CD14-positive monocyte (primary cell): ENCODE measurements at regions not wholly inside any gene's neighbourhood (a gene's known extent, or its start where the extent isn't known, plus 50 kb on each side); places are given as distances from the start of the nearest gene placed in this dataset.
A peak's percentile ranks its signal among the peaks of the same experiment; 100 is the strongest.

ENCODE experiments used
- DNase-seq, 3 donors: peaks; one replicate each; pipeline ENCODE4 v3.0.0-alpha.2; 2011 to 2022
- H2AFZ ChIP-seq: 2 replicates; pipeline ENCODE4 v1.6.0; 2012; ENCODE audit warnings: mild to moderate bottlenecking, low read depth, low read length, inconsistent platforms; ENCODE audit not compliant: insufficient read depth, poor library complexity, severe bottlenecking
- H3K27ac ChIP-seq, 2 donors: 1 replicate in 1 of 2; 2 replicates in 1 of 2; pipeline ENCODE4 v1.5.1; 2012 to 2013; ENCODE audit warnings: low read length in 2 of 2, control low read depth in 1 of 2, inconsistent platforms in 1 of 2, low read depth in 1 of 2, mild to moderate bottlenecking in 1 of 2
- H3K27me3 ChIP-seq, 2 donors: one replicate each; pipeline versions ENCODE4 v1.6.0 to v1.6.1; 2011 to 2013; ENCODE audit warnings: low read length in 2 of 2; ENCODE audit not compliant: control insufficient read depth in 2 of 2, insufficient read depth in 2 of 2
- H3K36me3 ChIP-seq, 2 donors: replicated peaks in 1 of 2; 1 replicate in 1 of 2; 2 replicates in 1 of 2; pipeline versions ENCODE4 v1.5.1 to v1.6.1; 2012 to 2013; ENCODE audit warnings: low read length in 2 of 2, control low read depth in 1 of 2, inconsistent platforms in 1 of 2, mild to moderate bottlenecking in 1 of 2; ENCODE audit not compliant: insufficient read depth in 2 of 2, control insufficient read depth in 1 of 2
- H3K4me1 ChIP-seq, 2 donors: 1 replicate in 1 of 2; 2 replicates in 1 of 2; pipeline versions ENCODE4 v1.5.1 to v1.6.1; 2012 to 2013; ENCODE audit warnings: low read length in 2 of 2, control low read depth in 1 of 2, inconsistent platforms in 1 of 2, mild to moderate bottlenecking in 1 of 2, moderate library complexity in 1 of 2; ENCODE audit not compliant: insufficient read depth in 2 of 2, control insufficient read depth in 1 of 2
- H3K4me2 ChIP-seq: replicated peaks from 2 replicates; pipeline ENCODE3; 2012; ENCODE audit warnings: low read length, moderate library complexity, mild to moderate bottlenecking; ENCODE audit not compliant: poor library complexity, severe bottlenecking; ENCODE audit errors: extremely low read depth
- H3K4me3 ChIP-seq, 3 experiments: fragments of 200-600 bp in 1 of 3; sonication (generic) in 1 of 3; replicated peaks in 1 of 3; 1 replicate in 2 of 3; 2 replicates in 1 of 3; pipeline ENCODE4 v1.5.1; 2011 to 2013; ENCODE audit warnings: low read length in 3 of 3, mild to moderate bottlenecking in 3 of 3, control low read depth in 2 of 3, low read depth in 2 of 3, inconsistent platforms in 1 of 3, moderate library complexity in 1 of 3
- H3K79me2 ChIP-seq: 2 replicates; pipeline ENCODE4 v1.6.0; 2012; ENCODE audit warnings: mild to moderate bottlenecking, control low read depth, inconsistent platforms, low read length, moderate library complexity; ENCODE audit not compliant: insufficient read depth
- H3K9ac ChIP-seq: 2 replicates; pipeline ENCODE4 v1.6.0; 2017; ENCODE audit warnings: low read length, mild to moderate bottlenecking; ENCODE audit not compliant: insufficient read depth, poor library complexity, severe bottlenecking
- H3K9me3 ChIP-seq, 2 donors: replicated peaks in 1 of 2; 1 replicate in 1 of 2; 2 replicates in 1 of 2; pipeline versions ENCODE4 v1.5.1 to v1.6.1; 2012 to 2013; ENCODE audit warnings: low read length in 2 of 2, control low read depth in 1 of 2; ENCODE audit not compliant: control insufficient read depth in 1 of 2, insufficient read depth in 1 of 2
- H4K20me1 ChIP-seq: 2 replicates; pipeline ENCODE4 v1.6.0; 2012; ENCODE audit warnings: mild to moderate bottlenecking, low read length, control low read depth, moderate library complexity; ENCODE audit not compliant: insufficient read depth
- H3K27ac Mint-ChIP-seq, 7 donors: one replicate each; pipeline ENCODE4 v1.8.0; 2020; ENCODE audit warnings: mild to moderate bottlenecking in 7 of 7, mixed read lengths in 7 of 7, moderate library complexity in 6 of 7, inconsistent platforms in 2 of 7
- H3K27me3 Mint-ChIP-seq, 3 donors: one replicate each; pipeline ENCODE4 v1.8.0; 2021 to 2022; ENCODE audit warnings: low read depth in 3 of 3, mild to moderate bottlenecking in 3 of 3, mixed read lengths in 3 of 3, moderate library complexity in 3 of 3, inconsistent platforms in 1 of 3
- H3K36me3 Mint-ChIP-seq, 2 donors: one replicate each; pipeline ENCODE4 v1.8.0; 2020; ENCODE audit warnings: mixed read lengths in 2 of 2, inconsistent platforms in 1 of 2, mild to moderate bottlenecking in 1 of 2
- H3K4me1 Mint-ChIP-seq: one replicate; pipeline ENCODE4 v1.8.0; 2020; ENCODE audit warnings: mild to moderate bottlenecking, mixed read lengths
- H3K4me3 Mint-ChIP-seq, 2 donors: one replicate each; pipeline ENCODE4 v1.8.0; 2020; ENCODE audit warnings: mild to moderate bottlenecking in 2 of 2, mixed read lengths in 2 of 2, moderate library complexity in 1 of 2
- H3K9me3 Mint-ChIP-seq, 7 donors: one replicate each; pipeline ENCODE4 v1.8.0; 2020 to 2022; ENCODE audit warnings: mixed read lengths in 7 of 7, mild to moderate bottlenecking in 6 of 7, moderate library complexity in 6 of 7, inconsistent platforms in 2 of 7
- WGBS: methylation state at CpG from one replicate; pipeline ENCODE4 v1.1.5; 2013; ENCODE audit warnings: missing lambda C conversion rate; ENCODE audit not compliant: insufficient coverage; 5-methylcytosine and 5-hydroxymethylcytosine counted together
- intact Hi-C, 2 donors: fragments of 100-400 bp; cut with micrococcal nuclease; formaldehyde crosslinking; loops; one replicate each; pipeline versions ENCODE4 v1.15.0 to v1.15.1; 2023
- TF ChIP-seq, protein P1 (sequence below): fragments of 200-600 bp; IDR thresholded peaks from one replicate; pipeline ENCODE4 v1.8.0; 2022; ENCODE audit warnings: antibody characterized with exemption, mild to moderate bottlenecking

DNA sequence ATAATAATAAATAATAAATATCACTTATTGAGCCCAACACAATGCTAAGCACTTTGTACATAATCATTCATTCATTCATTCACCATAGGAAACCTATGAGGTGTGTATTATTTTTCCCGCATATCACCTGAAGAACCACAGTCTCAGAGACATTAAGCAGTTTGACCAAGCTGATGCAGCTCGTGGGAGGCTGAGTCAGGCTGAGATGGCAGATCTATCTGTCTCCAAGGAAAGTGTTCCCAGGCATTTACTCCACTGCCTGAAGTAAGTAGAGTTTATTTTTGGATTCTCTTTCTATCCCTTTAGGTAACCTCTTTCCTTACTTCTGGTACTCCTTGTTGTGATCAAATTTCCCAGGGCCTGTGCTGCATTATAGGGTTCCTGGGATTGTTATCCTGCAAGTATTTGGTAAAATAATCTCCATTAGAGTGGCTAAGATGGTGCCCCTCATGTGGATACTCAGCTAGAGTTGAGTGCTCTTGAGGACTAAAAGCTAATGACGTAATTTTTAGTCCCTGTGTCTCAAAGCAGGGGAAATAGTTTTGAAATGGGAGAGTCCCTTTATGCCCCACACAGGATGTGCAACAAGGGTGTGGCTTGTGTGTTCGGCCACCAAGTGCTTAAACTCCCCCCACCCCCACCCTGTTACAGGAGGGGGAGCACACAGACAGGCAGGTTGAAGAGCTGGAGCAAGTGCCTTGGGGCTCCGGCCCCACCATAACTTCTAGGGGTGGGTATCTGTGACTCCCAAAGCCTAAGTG lies 467.0 kb downstream of the STIM2 start:
- Histone ChIP-seq H3K27me3 (no peaks in the 10 kb centered on the region), H3K27ac (no peak overlapping the region), H3K4me2 (no peak overlapping the region), H2AFZ (no peak overlapping the region), H3K9me3 (no peaks in the 10 kb centered on the region), H3K4me1 (peaks cover 15 to 34% of the 10 kb centered on the region in 2 donors), H4K20me1 (no peaks in the 10 kb centered on the region), H3K79me2 (no peaks in the 10 kb centered on the region), H3K9ac (no peak overlapping the region), H3K36me3 (no peaks in the 10 kb centered on the region), H3K4me3 (no peak overlapping the region)
- Mint-ChIP-seq H3K36me3 (no peaks in the 10 kb centered on the region), H3K9me3 (peaks cover 0 to 7% (median 2%) of the 10 kb centered on the region in 7 donors), H3K4me3 (peak overlapping the region in 1 of 2 donors; percentile 27), H3K4me1 (peaks cover 28% of the 10 kb centered on the region), H3K27ac (peak overlapping the region in 1 of 7 donors; percentile 41), H3K27me3 (peaks cover 0 to 6% (median 2%) of the 10 kb centered on the region in 3 donors)
- TF ChIP-seq, protein P1, sequence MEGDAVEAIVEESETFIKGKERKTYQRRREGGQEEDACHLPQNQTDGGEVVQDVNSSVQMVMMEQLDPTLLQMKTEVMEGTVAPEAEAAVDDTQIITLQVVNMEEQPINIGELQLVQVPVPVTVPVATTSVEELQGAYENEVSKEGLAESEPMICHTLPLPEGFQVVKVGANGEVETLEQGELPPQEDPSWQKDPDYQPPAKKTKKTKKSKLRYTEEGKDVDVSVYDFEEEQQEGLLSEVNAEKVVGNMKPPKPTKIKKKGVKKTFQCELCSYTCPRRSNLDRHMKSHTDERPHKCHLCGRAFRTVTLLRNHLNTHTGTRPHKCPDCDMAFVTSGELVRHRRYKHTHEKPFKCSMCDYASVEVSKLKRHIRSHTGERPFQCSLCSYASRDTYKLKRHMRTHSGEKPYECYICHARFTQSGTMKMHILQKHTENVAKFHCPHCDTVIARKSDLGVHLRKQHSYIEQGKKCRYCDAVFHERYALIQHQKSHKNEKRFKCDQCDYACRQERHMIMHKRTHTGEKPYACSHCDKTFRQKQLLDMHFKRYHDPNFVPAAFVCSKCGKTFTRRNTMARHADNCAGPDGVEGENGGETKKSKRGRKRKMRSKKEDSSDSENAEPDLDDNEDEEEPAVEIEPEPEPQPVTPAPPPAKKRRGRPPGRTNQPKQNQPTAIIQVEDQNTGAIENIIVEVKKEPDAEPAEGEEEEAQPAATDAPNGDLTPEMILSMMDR = no peak
- intact Hi-C loops = no loop called here
- no CpG with 5 or more reads among the region's 5 CpGs for WGBS
- peak; percentile 7 to 64 (median 12) for DNase-seq

DNA sequence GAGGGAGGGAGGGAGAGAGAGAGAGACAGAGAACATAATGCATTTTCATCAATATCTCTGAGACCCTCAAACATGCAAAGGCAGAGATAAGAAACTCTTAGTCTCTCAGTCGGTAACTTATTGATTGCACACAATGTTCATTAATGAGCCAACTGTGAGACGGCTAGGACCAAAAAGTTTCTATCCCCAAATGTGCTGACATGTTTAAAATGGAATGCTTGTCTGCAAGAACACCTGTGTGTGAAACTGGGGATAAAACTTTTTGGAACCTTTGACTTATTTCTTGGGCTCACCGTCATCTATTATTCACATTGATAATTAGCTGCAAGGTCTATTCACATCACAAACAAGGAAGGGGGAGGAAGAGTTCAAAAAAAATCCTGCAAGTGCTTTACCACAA lies 477.9 kb downstream of the STIM2 start:
- no peaks in the 10 kb centered on the region for H3K4me1 ChIP-seq
- 100% methylated on average over 1 of the region's 3 CpGs for WGBS

More for the DNA sequence above, 477.9 kb downstream of the STIM2 start:
- TF ChIP-seq, protein P1 = no peak
- Mint-ChIP-seq H3K4me3 (no peak overlapping the region), H3K9me3 (peaks cover 0 to 4% (median 0%) of the 10 kb centered on the region in 7 donors), H3K27ac (no peak overlapping the region), H3K4me1 (no peaks in the 10 kb centered on the region), H3K27me3 (peaks cover 2 to 3% (median 2%) of the 10 kb centered on the region in 3 donors), H3K36me3 (no peaks in the 10 kb centered on the region)
- H3K27me3 ChIP-seq = no peaks in the 10 kb centered on the region
- H3K4me2 ChIP-seq = no peak overlapping the region
- H3K79me2 ChIP-seq = no peaks in the 10 kb centered on the region
- no peak overlapping the region for H3K4me3 ChIP-seq
- no peak for DNase-seq
- no peaks in the 10 kb centered on the region for H3K36me3 ChIP-seq
- H3K9me3 ChIP-seq = peaks cover 0 to 3% of the 10 kb centered on the region in 2 donors
- H3K9ac ChIP-seq = no peak overlapping the region
- no peak overlapping the region for H2AFZ ChIP-seq
- no peaks in the 10 kb centered on the region for H4K20me1 ChIP-seq
- intact Hi-C loops = no loop called here
- no peak overlapping the region for H3K27ac ChIP-seq
